ENCODE measurements at regions not wholly inside any gene's neighbourhood (a gene's known extent, or its start where the extent isn't known, plus 50 kb on each side); places are given as distances from the start of the nearest gene placed in this dataset.

DNA sequence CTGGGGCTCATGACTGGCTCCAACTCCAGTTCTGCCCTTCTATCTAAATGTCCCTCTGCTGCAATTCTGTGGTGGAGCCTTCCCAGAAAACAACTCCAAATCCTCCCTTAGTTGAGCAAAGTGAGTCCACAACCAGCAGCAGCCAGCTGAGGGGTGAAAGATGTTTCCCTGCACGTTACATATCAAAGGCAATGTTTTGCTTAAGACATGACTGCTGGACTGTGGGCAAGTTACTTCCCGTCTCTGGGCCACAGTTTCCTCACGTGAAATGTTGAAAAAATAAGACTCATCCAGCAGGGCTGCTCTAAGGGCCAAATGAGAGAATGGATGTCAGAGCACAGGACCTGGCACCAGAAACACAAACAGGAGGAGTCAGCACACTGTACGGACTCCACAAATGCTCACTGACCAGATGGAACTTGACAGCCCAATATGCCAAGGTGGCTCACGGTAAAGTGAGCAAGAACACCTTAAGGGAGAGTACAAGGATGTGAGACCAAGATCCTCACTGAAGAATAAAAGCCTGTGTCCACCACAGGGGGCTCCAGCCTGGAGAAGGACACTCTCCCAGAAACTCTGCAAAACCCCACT lies 138.4 kb upstream of the ABCA1 start:
- no peak overlapping the region for H3K27ac Mint-ChIP-seq
- CTCF ChIA-PET, result no interaction called here
- no peaks in the 10 kb centered on the region for H3K9me3 Mint-ChIP-seq
- intact Hi-C loops (cut with micrococcal nuclease), result no loop called here
- TF ChIP-seq, protein P1, sequence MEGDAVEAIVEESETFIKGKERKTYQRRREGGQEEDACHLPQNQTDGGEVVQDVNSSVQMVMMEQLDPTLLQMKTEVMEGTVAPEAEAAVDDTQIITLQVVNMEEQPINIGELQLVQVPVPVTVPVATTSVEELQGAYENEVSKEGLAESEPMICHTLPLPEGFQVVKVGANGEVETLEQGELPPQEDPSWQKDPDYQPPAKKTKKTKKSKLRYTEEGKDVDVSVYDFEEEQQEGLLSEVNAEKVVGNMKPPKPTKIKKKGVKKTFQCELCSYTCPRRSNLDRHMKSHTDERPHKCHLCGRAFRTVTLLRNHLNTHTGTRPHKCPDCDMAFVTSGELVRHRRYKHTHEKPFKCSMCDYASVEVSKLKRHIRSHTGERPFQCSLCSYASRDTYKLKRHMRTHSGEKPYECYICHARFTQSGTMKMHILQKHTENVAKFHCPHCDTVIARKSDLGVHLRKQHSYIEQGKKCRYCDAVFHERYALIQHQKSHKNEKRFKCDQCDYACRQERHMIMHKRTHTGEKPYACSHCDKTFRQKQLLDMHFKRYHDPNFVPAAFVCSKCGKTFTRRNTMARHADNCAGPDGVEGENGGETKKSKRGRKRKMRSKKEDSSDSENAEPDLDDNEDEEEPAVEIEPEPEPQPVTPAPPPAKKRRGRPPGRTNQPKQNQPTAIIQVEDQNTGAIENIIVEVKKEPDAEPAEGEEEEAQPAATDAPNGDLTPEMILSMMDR (IDR thresholded peaks at IDR 0.05), result no peak
- peaks cover 10% of the 10 kb centered on the region for H3K27me3 Mint-ChIP-seq
- H3K36me3 Mint-ChIP-seq (ENCODE audit: low read depth), result no peaks in the 10 kb centered on the region
- no peak overlapping the region for H3K4me3 Mint-ChIP-seq
- POLR2A ChIA-PET, result no interaction called here
- DNase-seq (no peak), ATAC-seq (ENCODE audit: low read depth) (no peak)
- peaks cover 14% of the 10 kb centered on the region for H3K4me1 Mint-ChIP-seq

DNA sequence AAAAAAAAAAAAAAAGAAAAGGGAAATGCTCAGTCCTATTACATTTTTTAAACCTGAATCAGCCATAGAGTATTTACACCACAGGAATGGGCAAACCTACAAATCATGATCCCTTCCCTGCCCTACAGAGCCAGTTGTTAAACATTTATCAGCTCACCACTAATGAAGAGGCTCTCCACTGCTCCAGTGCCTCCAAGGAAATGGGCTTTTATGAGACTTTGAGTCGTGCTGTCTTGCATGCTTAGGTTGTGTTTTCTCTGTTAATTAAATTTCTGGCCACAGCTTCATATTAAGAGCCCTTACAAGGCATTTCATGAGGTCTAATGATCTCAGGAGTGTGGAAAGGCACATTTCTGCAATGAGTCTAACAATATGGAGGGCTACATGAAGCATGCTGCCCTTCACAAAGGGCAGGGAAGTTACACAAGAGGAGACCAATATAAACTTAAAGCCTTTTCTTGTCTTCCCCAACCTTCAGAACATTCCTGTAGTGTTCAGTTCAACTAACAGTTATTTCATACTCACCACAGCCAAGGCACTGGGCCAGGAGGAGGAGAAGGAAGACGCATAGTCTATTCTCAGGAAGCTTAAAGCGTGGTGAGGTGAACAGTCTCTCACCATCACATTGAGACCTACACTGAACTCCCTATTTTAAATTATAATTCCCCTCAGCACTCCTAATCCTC lies 140.1 kb upstream of the ABCA1 start:
- ATAC-seq (ENCODE audit: low read depth) (no peak), DNase-seq (no peak)
- intact Hi-C loops (cut with micrococcal nuclease), result no loop called here
- Mint-ChIP-seq H3K27ac (no peak overlapping the region), H3K4me1 (peaks cover 14% of the 10 kb centered on the region), H3K27me3 (peaks cover 7% of the 10 kb centered on the region), H3K36me3 (ENCODE audit: low read depth) (no peaks in the 10 kb centered on the region), H3K4me3 (no peak overlapping the region), H3K9me3 (no peaks in the 10 kb centered on the region)
- TF ChIP-seq, protein P1 (IDR thresholded peaks at IDR 0.05), result no peak
- ChIA-PET CTCF (no interaction called here), POLR2A (no interaction called here)

DNA sequence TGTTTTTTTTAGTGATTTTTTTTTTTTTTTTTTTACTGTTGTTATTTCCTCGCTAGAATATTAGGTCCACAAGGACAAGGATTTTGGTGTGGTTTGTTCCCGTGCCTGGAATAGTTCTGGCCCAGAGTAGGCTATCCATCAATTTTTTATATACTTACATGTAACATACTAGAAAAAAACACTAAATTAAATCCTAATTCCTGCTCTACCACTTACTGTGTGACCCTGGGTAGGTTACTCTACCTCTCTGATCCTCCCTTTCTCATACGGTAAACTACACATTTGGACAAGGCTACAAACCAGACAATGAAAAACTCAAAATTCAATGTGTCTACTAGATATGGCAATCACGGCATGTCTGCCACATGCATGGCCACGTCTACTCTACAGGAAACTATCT lies 141.3 kb upstream of the ABCA1 start:
- Mint-ChIP-seq H3K9me3 (no peaks in the 10 kb centered on the region), H3K36me3 (ENCODE audit: low read depth) (no peaks in the 10 kb centered on the region), H3K27ac (no peak overlapping the region), H3K27me3 (peaks cover 7% of the 10 kb centered on the region), H3K4me3 (no peak overlapping the region), H3K4me1 (peaks cover 7% of the 10 kb centered on the region)
- ATAC-seq (ENCODE audit: low read depth), result no peak
- CTCF ChIA-PET, result no interaction called here
- intact Hi-C loops (cut with micrococcal nuclease), result no loop called here
- TF ChIP-seq, protein P1 (IDR thresholded peaks at IDR 0.05), result no peak
- DNase-seq, result no peak
- POLR2A ChIA-PET, result no interaction called here

DNA sequence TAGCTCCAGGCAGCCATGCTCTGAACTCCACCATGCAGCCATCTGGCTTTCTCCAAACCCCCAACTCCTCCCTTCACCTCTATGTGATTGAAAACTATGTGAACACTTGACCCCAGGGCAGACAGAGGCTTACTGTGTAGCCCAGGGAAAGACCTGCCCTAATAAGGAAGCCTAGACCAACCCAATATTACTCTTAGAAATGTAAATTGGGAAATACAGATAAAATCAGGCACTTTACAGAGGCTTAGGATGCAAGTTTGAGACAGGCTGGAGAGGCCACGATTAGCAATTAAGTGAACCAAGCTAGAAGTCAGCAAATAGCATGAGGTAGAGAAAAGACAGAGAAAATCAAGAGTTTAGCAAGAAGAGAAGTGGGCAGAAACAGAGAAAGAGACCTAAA lies 141.7 kb upstream of the ABCA1 start:
- H3K27ac Mint-ChIP-seq, result no peak overlapping the region
- DNase-seq (no peak), ATAC-seq (ENCODE audit: low read depth) (no peak)
- peaks cover 7% of the 10 kb centered on the region for H3K27me3 Mint-ChIP-seq
- TF ChIP-seq, protein P1 (IDR thresholded peaks at IDR 0.05), result no peak
- peaks cover 6% of the 10 kb centered on the region for H3K4me1 Mint-ChIP-seq
- no peaks in the 10 kb centered on the region for H3K9me3 Mint-ChIP-seq
- H3K4me3 Mint-ChIP-seq, result no peak overlapping the region
- ChIA-PET CTCF (no interaction called here), POLR2A (no interaction called here)
- intact Hi-C loops (cut with micrococcal nuclease), result no loop called here
- H3K36me3 Mint-ChIP-seq (ENCODE audit: low read depth), result no peaks in the 10 kb centered on the region

DNA sequence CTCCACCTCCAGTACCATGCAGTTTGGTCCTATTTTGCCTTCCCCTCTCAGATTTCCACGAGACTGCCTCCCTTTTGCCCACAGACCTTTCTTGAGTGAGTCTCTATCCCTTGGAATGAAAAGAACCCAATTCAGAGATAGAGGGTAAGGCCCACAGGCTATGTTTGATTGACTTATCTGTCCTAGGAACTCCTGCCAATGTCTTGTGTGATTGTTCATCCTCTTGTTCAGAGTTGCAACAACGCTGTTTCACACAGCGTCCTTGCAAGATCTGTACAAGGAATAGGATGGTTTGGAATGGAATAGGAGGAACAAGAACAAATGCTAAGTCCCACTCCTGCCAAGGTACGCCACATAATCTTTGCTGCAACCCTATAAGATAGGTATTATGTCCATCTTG lies 142.2 kb upstream of the ABCA1 start:
- H3K27me3 Mint-ChIP-seq, result peaks cover 5% of the 10 kb centered on the region
- intact Hi-C loops (cut with micrococcal nuclease), result no loop called here
- ChIA-PET CTCF (no interaction called here), POLR2A (no interaction called here)
- no peaks in the 10 kb centered on the region for H3K36me3 Mint-ChIP-seq (ENCODE audit: low read depth)
- H3K27ac Mint-ChIP-seq, result no peak overlapping the region
- ATAC-seq (ENCODE audit: low read depth), result no peak
- H3K9me3 Mint-ChIP-seq, result no peaks in the 10 kb centered on the region
- H3K4me1 Mint-ChIP-seq, result peaks cover 4% of the 10 kb centered on the region
- DNase-seq, result no peak
- TF ChIP-seq, protein P1 (IDR thresholded peaks at IDR 0.05), result no peak
- H3K4me3 Mint-ChIP-seq, result no peak overlapping the region
